Keratinocyte (primary cell): ENCODE measurements at regions not wholly inside any gene's neighbourhood (a gene's known extent, or its start where the extent isn't known, plus 50 kb on each side); places are given as distances from the start of the nearest gene placed in this dataset.

ENCODE experiments used
- DNase-seq: peaks from one replicate; pipeline ENCODE4 v3.0.0-alpha.2; 2011; ENCODE audit warnings: low read depth, missing footprints, low spot score
- FAIRE-seq: peaks from 2 replicates; lab custom pipeline; 2011; peaks lifted over from hg19 to GRCh38; lab: Jason Lieb, UNC
- H2AFZ ChIP-seq: 2 replicates; pipeline ENCODE4 v1.6.0; 2012; ENCODE audit warnings: low read length, control low read depth, inconsistent platforms; ENCODE audit not compliant: control insufficient read depth
- H3K27ac ChIP-seq: 2 replicates; pipeline ENCODE4 v1.5.1; 2011; ENCODE audit warnings: low read length; ENCODE audit not compliant: control insufficient read depth, insufficient read depth
- H3K27me3 ChIP-seq: 3 replicates; pipeline ENCODE4 v1.6.0; 2011; ENCODE audit warnings: low read length; ENCODE audit not compliant: control insufficient read depth, insufficient read depth; ENCODE audit errors: extremely low read depth
- H3K36me3 ChIP-seq, 2 experiments: 2 replicates in 1 of 2; 3 replicates in 1 of 2; pipeline ENCODE4 v1.5.1; 2011; ENCODE audit warnings: low read length in 2 of 2, mild to moderate bottlenecking in 1 of 2; ENCODE audit not compliant: control insufficient read depth in 2 of 2, insufficient read depth in 2 of 2; ENCODE audit errors: extremely low read depth in 1 of 2
- H3K4me1 ChIP-seq: 3 replicates; pipeline ENCODE4 v1.5.1; 2011; ENCODE audit warnings: low read length; ENCODE audit not compliant: control insufficient read depth, insufficient read depth; ENCODE audit errors: extremely low read depth
- H3K4me2 ChIP-seq: 3 replicates; pipeline ENCODE4 v1.6.0; 2011; ENCODE audit warnings: low read depth, low read length; ENCODE audit not compliant: control insufficient read depth, insufficient read depth; ENCODE audit errors: extremely low read depth
- H3K4me3 ChIP-seq, 3 experiments: fragments of 200-600 bp in 1 of 3; sonication (generic) in 1 of 3; 2 replicates in 2 of 3; 3 replicates in 1 of 3; pipeline ENCODE4 v1.5.1; 2011 to 2016; ENCODE audit warnings: low read length in 3 of 3, mild to moderate bottlenecking in 3 of 3, control low read depth in 2 of 3, inconsistent platforms in 1 of 3, low read depth in 1 of 3, mixed read lengths in 1 of 3, mixed run types in 1 of 3, moderate library complexity in 1 of 3; ENCODE audit not compliant: control insufficient read depth in 2 of 3, insufficient read depth in 2 of 3; ENCODE audit errors: extremely low read depth in 1 of 3
- H3K79me2 ChIP-seq: 2 replicates; pipeline ENCODE4 v1.6.0; 2012; ENCODE audit warnings: low read length; ENCODE audit not compliant: control insufficient read depth, insufficient read depth
- H3K9ac ChIP-seq: 3 replicates; pipeline ENCODE4 v1.6.0; 2011; ENCODE audit warnings: low read length; ENCODE audit not compliant: control insufficient read depth, insufficient read depth; ENCODE audit errors: extremely low read depth
- H3K9me1 ChIP-seq: 3 replicates; pipeline ENCODE4 v1.6.0; 2011; ENCODE audit warnings: low read length; ENCODE audit not compliant: control insufficient read depth, insufficient read depth; ENCODE audit errors: extremely low read depth
- H3K9me3 ChIP-seq: 2 replicates; pipeline ENCODE4 v1.5.1; 2012; ENCODE audit warnings: low read depth, low read length; ENCODE audit not compliant: control insufficient read depth
- H4K20me1 ChIP-seq: 3 replicates; pipeline ENCODE4 v1.6.0; 2011; ENCODE audit warnings: low read length; ENCODE audit not compliant: control insufficient read depth, insufficient read depth; ENCODE audit errors: extremely low read depth
- CTCF ChIP-seq, 3 experiments: IDR thresholded peaks in 1 of 3; conservative IDR thresholded peaks in 1 of 3; optimal IDR thresholded peaks in 1 of 3; 2 replicates in 2 of 3; 3 replicates in 1 of 3; pipeline versions ENCODE3 to v1.5.1; 2011; ENCODE audit warnings: low read length in 3 of 3, mild to moderate bottlenecking in 3 of 3, moderate library complexity in 2 of 3, control low read depth in 1 of 3, inconsistent platforms in 1 of 3; ENCODE audit not compliant: insufficient read depth in 2 of 3; ENCODE audit errors: extremely low read depth in 1 of 3
- EZH2 ChIP-seq: IDR thresholded peaks from one replicate; pipeline ENCODE4 v1.6.1; 2012; ENCODE audit warnings: inconsistent platforms, mild to moderate bottlenecking, low read length, moderate library complexity
- dilution Hi-C: fragments of 300-500 bp; cut with MboI; formaldehyde crosslinking; loops from one replicate; pipeline ENCODE4 v1.7.0; 2020; ENCODE audit warnings: low sequenced_read_pairs; ENCODE audit not compliant: extremely low pct_ligation_motif_present

GRCh38 chr14:38385836-38386235 is 129.9 kb upstream of the CLEC14A start:
- no peak overlapping the region for H3K4me3 ChIP-seq
- FAIRE-seq = no peak

DNA sequence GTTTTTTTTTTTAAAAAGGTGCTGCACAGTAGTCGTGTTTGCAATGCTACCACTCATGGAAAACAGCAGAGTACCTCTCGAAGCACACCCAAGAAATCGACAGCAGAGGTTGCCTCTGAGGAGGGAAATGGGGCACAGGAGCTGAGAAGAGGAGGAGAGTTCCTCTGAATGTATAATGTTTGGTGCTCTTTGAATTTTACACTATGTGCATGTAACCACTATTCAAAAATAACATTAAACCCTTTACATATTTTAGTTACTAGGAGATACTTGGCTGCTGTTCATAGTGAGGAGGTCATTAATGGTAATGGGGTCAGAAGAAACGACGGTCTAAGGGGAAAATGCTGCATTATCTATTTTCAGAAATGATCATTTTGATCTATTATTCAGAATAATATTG is 129.4 kb upstream of the CLEC14A start:
- H3K79me2 ChIP-seq = no peaks in the 10 kb centered on the region
- H3K4me3 ChIP-seq = no peak overlapping the region
- dilution Hi-C loops = no loop called here
- no peaks in the 10 kb centered on the region for H3K4me1 ChIP-seq
- H3K9me1 ChIP-seq = no peaks in the 10 kb centered on the region
- no peak overlapping the region for H3K27ac ChIP-seq
- no peak overlapping the region for H2AFZ ChIP-seq
- no peak overlapping the region for H3K9ac ChIP-seq
- FAIRE-seq = no peak
- H3K27me3 ChIP-seq = no peaks in the 10 kb centered on the region
- TF ChIP-seq EZH2 (no peak), CTCF (optimal IDR thresholded peaks at IDR 0.05 in 1 of 3, IDR thresholded peaks at IDR 0.05 in 1 of 3, conservative IDR thresholded peaks at IDR 0.05 in 1 of 3; ENCODE audit: extremely low read depth in 1 of 3, insufficient read depth in 2 of 3, low read length in 3 of 3) (no peak)
- no peaks in the 10 kb centered on the region for H3K9me3 ChIP-seq
- H3K36me3 ChIP-seq = no peaks in the 10 kb centered on the region
- H4K20me1 ChIP-seq = no peaks in the 10 kb centered on the region
- DNase-seq = no peak
- H3K4me2 ChIP-seq = no peak overlapping the region

More at GRCh38 chr14:38385836-38386235, 129.9 kb upstream of the CLEC14A start:
- no peaks in the 10 kb centered on the region for H3K36me3 ChIP-seq
- dilution Hi-C loops = no loop called here
- no peaks in the 10 kb centered on the region for H3K4me1 ChIP-seq
- H3K27me3 ChIP-seq = no peaks in the 10 kb centered on the region
- H3K9me1 ChIP-seq = no peaks in the 10 kb centered on the region
- no peak overlapping the region for H3K9ac ChIP-seq
- TF ChIP-seq CTCF (optimal IDR thresholded peaks at IDR 0.05 in 1 of 3, IDR thresholded peaks at IDR 0.05 in 1 of 3, conservative IDR thresholded peaks at IDR 0.05 in 1 of 3; ENCODE audit: extremely low read depth in 1 of 3, insufficient read depth in 2 of 3, low read length in 3 of 3) (no peak), EZH2 (no peak)
- H3K4me2 ChIP-seq = no peak overlapping the region
- no peak overlapping the region for H3K27ac ChIP-seq
- no peak overlapping the region for H2AFZ ChIP-seq
- H4K20me1 ChIP-seq = no peaks in the 10 kb centered on the region
- no peaks in the 10 kb centered on the region for H3K9me3 ChIP-seq
- no peaks in the 10 kb centered on the region for H3K79me2 ChIP-seq
- no peak for DNase-seq
